Inferior parietal cortex (tissue), 1 donor: ENCODE measurements at regions not wholly inside any gene's neighbourhood (a gene's known extent, or its start where the extent isn't known, plus 50 kb on each side); places are given as distances from the start of the nearest gene placed in this dataset.

Experiments
- DNase-seq: peaks from one replicate; pipeline ENCODE4 v3.0.0-alpha.2; 2016; ENCODE audit errors: extremely low spot score

DNA sequence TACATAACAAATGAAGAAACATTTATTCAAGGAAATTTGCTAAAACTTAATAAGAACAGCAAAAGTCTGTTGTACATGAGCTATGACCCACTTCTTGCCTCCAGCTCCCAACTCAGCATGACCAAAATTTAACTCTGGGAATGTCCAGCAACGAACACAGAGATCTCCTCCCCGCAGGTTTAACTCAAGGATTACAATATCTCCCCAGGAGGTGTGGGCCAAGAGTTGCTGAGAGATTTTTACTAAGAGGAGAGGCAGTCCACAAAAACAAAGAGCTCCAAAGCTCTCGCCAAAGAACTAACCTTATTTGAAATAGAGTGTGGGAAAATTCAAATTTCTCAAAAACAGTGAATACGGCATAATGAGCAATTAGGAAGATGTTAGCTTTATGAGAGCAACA is 318.5 kb downstream of the GRB14 start:
- no peak for DNase-seq

DNA sequence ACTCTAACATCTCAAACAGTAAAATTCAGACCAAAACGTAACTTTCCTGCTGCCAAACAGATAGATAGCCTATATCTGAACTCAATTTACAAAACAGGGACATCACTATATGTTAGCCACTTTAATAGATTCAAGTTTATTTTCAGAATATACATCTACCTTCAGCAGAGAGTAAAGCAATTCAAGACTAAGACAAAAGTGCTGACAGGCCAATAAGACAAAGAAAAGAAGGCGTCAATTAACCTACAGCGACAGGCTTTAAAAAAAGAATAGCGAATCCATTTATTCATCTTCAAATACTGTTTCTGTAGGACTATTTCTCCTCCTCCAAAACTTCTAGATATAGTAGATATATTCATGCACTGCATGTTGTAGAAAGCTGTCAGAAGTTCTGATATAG is 333.0 kb downstream of the GRB14 start:
- no peak for DNase-seq

DNA sequence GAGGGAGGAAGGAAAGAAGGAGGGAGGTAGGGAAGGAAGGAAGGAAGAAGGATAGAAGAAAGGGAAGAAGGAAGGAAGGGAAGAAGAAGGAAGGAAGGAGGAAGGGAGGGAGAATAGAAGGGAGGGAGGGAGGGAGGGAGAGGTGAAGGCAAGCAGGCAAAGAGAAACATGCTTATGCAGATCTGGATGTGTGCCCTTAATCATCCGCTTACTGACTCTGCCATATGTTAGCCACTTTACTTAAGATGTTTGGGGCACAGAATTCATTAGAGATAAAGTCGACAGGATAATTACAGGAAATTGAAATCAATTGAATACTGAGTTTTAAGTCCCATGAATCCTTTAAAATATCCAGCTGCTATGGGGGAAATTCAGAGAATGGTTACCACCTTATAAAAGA is 334.2 kb downstream of the GRB14 start:
- no peak for DNase-seq

DNA sequence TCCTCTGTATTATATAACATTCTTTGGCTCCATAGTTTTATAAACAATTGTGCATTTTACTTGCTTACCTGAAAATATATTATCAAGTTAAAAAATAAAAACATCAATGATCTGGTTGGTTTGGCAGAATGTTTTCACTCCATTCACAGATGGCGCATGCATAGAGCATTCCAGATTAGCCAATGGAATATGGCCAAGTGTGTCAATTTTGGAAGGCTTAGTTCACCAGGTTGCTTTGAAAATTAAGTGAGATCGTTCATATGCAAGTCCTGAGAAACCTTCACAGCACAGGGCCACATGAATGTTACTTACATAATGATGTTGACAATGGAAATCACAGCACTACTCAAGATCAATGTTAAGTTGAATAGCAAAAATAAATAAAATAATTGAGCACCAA is 335.7 kb downstream of the GRB14 start:
- no peak for DNase-seq

DNA sequence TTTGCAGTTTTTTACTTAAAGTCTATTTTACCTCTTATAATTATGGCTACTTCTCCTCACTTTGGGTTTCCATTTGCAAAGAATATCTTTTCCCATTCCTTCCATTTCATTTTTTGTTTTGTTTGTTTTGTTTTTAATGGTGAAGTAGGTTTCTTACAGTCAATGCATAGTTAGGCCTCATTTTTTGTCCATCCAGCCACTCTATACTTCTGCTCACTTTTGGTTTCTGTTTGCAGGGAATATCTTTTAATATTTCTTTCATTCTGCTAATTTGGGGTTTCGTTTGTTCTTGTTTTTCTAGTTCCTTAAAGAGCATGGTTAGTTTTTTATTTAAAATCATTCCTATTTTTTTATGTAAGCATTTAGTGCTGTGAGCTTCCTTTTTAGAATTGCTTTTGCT is 339.4 kb downstream of the GRB14 start:
- no peak for DNase-seq

DNA sequence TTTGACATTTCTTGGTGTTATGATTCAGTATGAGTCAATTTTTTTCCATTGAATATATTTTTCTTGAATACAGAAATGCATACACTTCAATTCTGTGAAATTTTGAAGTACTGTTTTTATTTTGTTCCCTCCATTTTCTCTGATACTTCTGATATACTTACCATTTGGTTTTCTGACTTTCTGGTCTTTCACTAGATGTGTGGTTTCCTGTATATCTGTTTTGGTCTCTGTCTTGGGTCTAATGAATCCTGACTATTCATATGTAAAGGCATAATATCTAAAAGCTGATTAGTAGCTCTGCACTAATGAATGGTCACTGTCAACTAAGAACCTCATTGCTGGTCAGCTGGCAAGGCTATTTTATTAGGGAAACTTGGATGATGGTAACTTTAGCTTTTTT is 345.6 kb downstream of the GRB14 start:
- DNase-seq, result no peak

DNA sequence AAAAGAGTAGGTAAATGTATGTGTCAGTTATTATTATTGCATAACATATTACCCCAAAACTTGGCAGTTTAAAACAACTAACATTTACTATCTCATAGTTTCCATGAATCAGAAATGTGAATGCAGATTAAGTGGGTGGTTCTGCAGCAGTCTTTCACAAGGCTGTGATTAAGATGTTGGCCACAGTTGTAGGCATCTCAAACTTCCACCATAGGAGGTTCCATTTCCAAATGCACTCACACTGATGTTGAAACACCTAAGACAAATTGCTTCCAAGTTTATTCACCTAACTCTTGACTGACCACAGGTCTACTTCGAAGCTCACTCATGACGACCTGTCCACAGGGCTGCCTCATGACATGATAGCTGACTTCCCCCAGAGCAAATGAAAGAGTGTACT is 360.8 kb downstream of the GRB14 start:
- DNase-seq, result no peak

DNA sequence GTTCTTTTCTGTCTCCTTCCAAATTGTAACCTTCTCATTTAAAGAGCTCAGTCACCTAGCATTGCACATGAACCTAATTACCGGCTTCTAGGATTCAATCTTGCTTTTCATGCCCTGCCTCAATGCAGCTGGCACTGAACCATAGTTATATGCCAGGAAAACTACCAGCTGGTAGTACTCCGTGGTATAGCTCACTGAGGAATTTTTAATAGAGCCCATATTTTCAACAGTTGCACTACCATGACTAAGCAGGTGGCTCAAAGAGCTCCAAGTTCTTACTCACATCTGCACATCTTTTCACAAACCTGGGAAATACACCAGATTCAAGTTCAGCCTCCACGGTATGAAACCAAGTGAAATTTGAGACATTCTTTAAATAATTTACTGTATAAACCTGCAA is 363.5 kb downstream of the GRB14 start:
- no peak for DNase-seq

DNA sequence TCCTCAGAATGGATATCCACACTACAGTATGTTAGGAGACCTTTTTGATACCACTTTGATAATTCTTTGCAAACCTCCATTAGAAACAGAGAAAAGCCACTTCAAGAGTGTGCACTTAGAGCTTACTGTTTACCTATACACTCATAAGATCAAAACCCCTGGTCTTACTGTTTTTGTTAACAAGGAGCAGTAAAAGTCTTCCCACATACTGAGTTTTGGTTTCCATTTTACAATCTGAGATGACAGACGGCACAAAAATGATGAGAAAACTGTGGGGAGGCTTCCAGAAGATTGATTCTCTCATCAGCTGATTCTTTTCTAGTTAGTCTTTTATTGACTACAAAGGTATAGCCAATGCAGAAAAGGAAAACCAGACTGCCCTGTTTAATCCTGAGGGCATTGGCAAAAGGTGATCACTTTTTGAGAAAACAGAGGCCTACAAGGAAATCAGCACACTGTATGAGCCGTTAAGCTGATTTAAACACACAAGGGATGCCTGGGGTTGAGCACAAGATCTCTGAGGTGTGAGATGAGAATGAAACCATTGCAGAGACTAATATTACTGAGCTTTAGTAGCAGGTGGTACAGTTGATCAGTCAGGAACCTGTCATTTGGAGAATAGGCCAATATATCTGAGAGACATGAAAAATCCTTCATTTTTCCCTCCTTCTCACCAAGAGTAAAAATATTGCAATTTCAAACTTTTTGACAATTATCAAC is 368.6 kb downstream of the GRB14 start:
- no peak for DNase-seq

DNA sequence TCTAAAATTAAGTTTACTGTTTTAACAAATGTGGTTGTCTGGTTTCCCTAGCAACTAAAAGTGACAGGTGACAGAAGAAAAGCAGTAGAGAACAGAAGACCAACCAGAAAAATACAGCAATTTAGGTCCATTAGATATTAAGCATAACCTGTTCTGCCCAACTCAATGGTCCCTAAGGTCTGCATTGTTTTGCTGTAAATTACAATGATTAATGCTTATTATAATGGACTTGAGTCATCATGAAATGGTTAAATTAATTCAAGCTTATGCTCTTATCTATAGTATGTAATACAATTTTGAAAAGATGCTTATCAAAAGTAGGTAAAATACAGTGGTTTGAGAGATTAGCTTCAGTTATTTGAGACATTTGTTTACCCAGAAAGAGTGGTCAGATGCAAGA is 378.0 kb downstream of the GRB14 start:
- DNase-seq, result no peak

DNA sequence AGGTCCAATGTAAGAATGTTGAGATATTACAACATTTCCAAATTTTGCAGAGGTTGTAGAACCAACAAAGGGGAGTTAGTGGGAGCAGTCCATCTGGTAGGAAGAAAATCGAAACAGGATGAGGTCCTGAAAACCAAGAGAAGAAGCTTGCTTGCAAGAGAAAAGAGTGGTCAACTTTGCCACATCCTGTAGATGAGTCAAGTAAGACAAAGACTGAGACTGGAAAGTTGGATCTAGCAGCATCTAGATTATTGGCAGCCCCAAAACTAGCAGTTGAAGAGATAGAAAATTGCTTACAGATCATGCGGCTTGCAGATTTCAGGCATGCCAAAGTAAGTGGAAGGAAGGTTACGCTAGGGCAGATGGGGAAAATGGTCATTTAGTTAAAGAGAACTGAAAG is 378.9 kb downstream of the GRB14 start:
- no peak for DNase-seq

DNA sequence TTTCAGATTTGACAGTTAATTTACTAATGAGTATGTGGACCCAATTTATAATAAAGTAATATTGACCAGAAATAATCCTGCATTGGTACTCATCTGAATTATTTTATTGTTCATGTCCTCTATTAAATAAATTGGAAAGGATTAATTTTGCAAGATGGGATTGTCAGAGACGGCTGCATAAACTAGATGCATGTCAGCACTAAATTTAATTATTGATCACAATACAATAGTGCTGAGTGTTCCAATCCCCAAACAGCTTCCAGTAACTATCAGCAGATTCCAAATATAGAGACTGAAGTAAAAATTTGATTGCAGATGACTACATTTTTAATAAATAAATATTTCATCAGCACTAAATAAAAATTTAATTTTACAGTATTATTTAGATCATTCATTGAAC is 387.2 kb downstream of the GRB14 start:
- DNase-seq, result no peak

DNA sequence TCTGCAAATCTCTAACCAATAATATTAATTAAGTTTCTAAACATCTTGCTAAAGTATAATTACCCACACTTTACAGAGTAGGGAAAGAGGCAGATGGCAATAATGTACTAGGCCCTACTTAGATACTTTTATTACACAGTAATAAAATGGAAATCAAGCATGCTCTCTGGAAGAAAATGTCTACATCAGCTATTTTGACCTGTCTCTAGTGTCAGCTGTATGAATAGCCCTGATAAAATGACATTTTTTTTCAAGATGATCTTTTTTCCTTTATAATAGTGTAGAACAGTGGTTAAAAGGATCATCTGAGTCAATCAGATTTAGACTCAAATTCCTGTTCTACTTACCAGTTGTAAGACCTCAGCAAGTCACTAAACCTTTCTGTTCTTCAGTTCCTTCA is 397.3 kb downstream of the GRB14 start:
- no peak for DNase-seq

DNA sequence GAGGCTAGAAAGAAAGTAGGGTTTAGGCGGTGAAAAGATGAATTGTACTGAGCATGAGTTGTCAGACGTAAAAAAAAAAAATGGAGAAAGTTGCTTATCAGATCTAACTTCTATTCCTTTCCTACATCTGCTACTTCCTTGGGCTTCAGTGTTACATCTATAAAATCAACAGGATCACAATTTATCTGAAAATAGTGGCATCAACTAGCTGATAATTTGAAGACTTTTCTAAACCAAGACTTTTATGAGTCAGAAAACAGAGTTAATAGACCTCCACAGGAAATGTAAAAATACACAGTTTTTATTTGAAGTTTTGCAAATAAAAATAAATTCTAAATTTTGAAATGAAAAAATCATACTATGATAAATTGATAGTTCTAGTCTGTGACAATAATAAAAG is 399.8 kb downstream of the GRB14 start:
- DNase-seq, result no peak

DNA sequence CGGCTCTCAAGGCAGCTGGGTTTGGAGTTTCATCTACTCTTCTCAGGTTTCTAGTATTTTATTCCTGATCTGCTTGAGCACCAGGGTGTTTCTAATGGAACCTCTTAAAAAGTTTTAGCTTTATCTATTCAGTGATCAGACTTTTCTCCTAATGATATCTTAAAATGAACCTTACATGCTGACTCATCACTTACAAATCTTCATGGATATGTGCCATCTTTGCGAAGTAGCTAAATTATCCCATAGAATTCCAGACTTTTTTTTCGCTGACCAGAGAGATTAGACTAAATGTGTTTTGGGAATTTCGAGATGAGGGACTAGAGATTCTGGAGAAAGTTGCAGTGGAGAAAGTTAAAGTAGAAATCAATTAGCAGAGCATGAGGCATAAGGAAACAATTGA is 401.0 kb downstream of the GRB14 start:
- DNase-seq, result no peak

DNA sequence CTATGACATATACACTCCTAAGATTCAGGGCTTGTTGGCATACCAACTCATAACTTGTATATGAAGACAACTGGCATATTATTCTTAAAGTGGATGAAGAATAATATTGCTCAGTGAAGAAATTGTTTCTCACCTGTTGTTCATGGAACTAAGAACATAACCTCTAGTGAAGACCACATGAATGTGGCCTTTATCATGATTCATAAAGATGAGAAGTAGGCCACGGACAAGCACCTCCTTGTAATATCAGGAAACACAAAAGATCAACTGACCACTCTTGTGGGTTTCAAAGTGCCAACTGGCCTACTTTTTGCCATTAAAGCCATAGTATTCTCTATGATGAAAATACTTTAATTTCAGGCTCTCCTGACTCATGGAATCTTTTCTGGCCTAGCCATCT is 407.4 kb downstream of the GRB14 start:
- DNase-seq, result no peak

DNA sequence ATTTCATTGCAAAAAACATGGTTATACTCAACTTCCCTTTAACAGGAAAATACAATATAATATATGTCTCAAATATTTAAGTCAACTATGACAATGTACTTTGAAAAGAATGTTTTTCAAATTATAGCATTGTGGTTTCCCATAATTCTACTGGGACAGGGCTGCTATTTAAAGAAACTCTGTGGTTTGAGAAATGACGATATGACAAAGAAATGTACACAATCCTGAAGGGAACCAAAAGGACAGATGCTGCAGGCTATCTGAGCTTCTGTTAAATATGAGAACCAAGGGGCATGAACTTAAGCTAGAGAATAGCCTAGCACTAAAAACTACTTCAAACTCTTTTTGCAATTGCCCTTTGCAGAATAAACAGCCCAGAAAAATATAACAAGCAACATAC is 415.9 kb downstream of the GRB14 start:
- no peak for DNase-seq

DNA sequence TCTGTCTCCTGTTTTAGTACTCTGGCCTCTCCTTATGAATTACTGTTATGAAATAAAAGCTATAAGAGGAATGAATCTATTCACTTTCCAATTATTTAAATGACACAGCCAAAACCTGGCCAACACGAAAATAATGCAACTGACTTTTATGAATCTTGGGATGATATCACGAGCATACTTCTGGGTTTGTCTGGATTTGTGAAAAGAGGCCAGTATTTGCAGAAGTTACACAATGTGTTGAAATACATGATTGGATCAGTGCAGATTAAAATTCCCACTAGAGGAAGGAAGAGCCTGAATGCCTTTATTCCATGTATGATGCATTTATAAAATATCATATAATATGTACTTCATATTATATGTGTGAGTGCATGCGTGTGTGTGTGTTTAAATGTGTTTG is 418.2 kb downstream of the GRB14 start:
- no peak for DNase-seq

DNA sequence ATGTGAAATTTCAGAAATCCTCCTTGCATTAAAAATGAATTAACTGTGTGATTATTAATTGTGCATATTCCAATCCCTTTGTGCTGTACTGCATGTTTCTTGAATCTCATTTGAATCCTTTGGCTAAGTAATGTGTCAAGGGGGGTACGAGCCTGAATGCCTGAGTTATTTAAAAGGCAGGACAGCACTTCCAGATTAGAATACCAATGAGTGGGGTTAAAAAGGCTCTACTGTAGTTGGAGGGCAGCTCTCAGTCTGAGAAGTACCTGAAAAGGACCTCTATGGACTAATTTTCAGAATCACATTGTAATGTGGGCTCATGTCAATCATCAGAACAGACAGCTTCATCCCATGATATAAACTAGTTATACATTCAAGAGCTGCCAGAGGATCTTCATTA is 423.0 kb downstream of the GRB14 start:
- no peak for DNase-seq

DNA sequence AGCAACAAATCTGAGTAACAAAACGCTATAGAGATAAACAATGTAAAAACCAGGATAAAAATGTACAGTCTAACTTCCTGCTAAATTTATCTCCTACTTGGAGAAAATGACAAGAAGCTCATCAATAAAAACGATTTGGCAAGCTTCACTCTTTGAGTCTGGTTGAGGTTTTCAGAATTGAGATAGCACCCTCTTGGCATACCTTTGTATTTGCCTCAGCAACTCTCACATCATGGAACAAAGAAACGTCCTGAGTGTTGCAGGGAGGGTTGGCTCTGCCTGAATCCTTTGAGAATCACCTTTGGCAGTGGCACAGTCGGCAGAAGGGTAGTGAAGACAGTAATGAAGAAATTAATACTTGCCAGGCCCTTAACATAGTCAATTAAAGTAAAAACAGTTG is 430.6 kb downstream of the GRB14 start:
- no peak for DNase-seq

DNA sequence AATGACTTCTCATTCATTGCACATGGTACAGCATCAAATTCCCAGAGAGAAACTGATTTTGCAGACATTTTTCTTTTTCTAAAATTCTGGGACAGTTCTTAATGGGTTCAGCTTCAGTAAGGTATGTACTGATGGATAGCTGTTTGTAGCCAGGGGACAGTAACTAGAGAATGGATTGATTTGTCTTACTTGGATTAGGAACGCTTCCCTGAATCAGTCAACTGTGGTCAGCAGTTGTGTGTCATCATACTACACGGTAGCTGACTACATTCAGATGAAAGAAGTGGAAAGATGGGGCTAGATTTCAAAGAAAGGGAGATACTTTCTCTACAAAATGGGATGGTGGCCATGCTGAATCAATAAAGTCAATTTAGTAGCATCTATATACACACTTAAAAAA is 431.4 kb downstream of the GRB14 start:
- DNase-seq, result no peak

DNA sequence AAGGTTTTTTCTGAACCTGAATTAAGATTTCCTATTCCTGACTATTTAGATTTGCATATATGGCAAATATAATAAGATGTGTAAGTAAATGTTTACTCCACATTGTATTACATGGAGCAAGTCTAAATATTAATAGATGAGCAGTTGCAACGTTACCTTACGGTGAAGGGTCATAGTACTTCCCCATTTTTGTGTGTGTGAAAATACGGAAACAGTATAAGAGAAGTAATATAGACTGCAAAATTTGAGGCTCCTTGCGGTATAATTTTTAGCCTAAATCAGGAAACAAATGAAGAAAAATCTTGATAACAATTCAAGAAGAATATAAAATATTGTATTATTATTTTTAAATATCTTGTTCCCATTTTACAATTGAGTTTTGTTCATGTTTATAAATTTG is 434.2 kb downstream of the GRB14 start:
- no peak for DNase-seq

DNA sequence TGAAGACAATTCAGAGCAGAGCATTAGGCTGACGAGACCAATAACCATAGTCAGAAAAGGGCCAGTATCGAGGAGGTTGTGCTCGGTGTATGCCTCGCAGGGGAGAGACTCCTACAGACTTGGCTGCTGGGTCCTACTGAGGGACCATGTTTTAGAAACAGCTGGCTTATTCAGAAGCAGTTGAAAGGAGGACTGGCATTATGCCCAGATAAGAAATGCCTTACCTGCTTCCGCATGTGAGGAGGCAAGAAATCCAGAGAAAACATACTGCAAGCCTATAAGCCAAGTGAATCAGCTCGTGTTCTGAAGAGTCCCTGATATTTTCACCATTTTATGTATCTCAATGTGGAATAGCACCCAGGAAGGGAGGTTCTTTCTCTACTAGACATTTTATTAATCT is 434.7 kb downstream of the GRB14 start:
- no peak for DNase-seq

DNA sequence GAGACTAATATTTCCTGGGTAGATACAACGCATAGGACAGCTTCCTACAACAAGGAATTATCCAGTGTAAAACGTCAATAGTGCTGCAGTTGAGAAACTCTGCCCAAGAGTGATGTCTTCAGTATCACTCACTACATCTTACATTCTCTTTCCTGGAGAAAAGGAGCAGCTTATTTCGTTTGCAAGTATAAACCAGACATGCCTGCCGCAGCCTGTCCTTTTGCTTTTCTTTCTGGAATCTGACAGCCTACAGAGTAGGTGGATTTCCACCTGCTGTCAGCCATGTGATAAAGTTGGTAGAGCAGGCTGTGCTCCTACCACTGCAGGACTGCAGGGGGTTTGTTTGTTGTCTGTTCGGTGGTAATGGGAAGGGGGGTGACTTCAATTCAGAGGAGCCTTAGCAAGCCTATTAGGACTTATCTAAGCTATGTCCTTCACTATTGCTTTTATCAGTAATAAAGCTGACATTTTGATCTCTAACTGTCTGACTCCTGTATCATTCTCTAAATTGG is 439.1 kb downstream of the GRB14 start:
- DNase-seq, result no peak
